OCI-LY7 (cell line): ENCODE measurements at regions not wholly inside any gene's neighbourhood (a gene's known extent, or its start where the extent isn't known, plus 50 kb on each side); places are given as distances from the start of the nearest gene placed in this dataset.

Source experiments
- BruUV-seq: library from RNA; stranded (reverse); fragments of 400-500 nt; replicated peaks from 2 replicates; lab custom pipeline; 2021; lab: Mats Ljungman, UMichigan
- CTCF ChIA-PET: fragments of 300-600 bp; sonication (Branson Sonifier 250); formaldehyde crosslinking; loops from one replicate; lab custom pipeline; 2022; ENCODE audit warnings: antibody characterized with exemption; ENCODE audit not compliant: unreplicated experiment; lab: Charles Lee
- POLR2A ChIA-PET: fragments of 300-600 bp; sonication (Branson Sonifier 250); formaldehyde crosslinking; loops from one replicate; lab custom pipeline; 2022; ENCODE audit warnings: antibody characterized with exemption; lab: Charles Lee
- DNase-seq: peaks from one replicate; pipeline ENCODE4 v3.0.0-alpha.2; 2015; ENCODE audit warnings: low spot score
- H2AFZ ChIP-seq: fragments of 200-600 bp; sonication (generic), shearing (Covaris generic); 2 replicates; pipeline ENCODE4 v1.6.1; 2014; ENCODE audit warnings: mild to moderate bottlenecking, antibody characterized with exemption, low read length, moderate library complexity
- H3K27ac ChIP-seq: fragments of 200-600 bp; sonication (generic); 2 replicates; pipeline ENCODE4 v1.5.1; 2014; ENCODE audit warnings: mixed run types, low read depth, mild to moderate bottlenecking, moderate library complexity, low read length, inconsistent platforms; ENCODE audit not compliant: poor library complexity, severe bottlenecking
- H3K36me3 ChIP-seq: fragments of 200-600 bp; sonication (generic); 2 replicates; pipeline ENCODE4 v1.6.1; 2014; ENCODE audit warnings: mild to moderate bottlenecking, antibody characterized with exemption, low read length, moderate library complexity, mixed read lengths; ENCODE audit not compliant: insufficient read depth
- H3K4me1 ChIP-seq: fragments of 200-600 bp; sonication (generic); 2 replicates; pipeline ENCODE4 v1.5.1; 2014; ENCODE audit warnings: mild to moderate bottlenecking, low read length; ENCODE audit not compliant: insufficient read depth, poor library complexity, severe bottlenecking
- H3K4me2 ChIP-seq: fragments of 200-600 bp; sonication (generic); 2 replicates; pipeline ENCODE4 v1.6.1; 2014; ENCODE audit warnings: mild to moderate bottlenecking, low read length
- H3K4me3 ChIP-seq: fragments of 200-600 bp; sonication (generic); 2 replicates; pipeline ENCODE4 v1.5.1; 2014; ENCODE audit warnings: mild to moderate bottlenecking, low read depth, low read length; ENCODE audit not compliant: poor library complexity, severe bottlenecking
- H3K79me2 ChIP-seq: fragments of 200-600 bp; sonication (generic); 2 replicates; pipeline ENCODE4 v1.6.1; 2016; ENCODE audit warnings: low read depth, mild to moderate bottlenecking, low read length, moderate library complexity, mixed read lengths; ENCODE audit not compliant: insufficient read depth
- H3K9me2 ChIP-seq: fragments of 200-600 bp; sonication (generic); 2 replicates; pipeline ENCODE4 v1.6.1; 2016; ENCODE audit warnings: mild to moderate bottlenecking, low read length, mixed read lengths; ENCODE audit not compliant: insufficient read depth
- H3K9me3 ChIP-seq: fragments of 200-600 bp; sonication (generic); 2 replicates; pipeline ENCODE4 v1.6.1; 2014; ENCODE audit warnings: mild to moderate bottlenecking, mixed run types, low read length, mixed read lengths
- H4K20me1 ChIP-seq: fragments of 200-600 bp; sonication (generic); 2 replicates; pipeline ENCODE4 v1.6.1; 2014; ENCODE audit warnings: mild to moderate bottlenecking, antibody characterized with exemption, low read length, moderate library complexity, mixed read lengths; ENCODE audit not compliant: insufficient read depth
- CTCF ChIP-seq: fragments of 200-600 bp; sonication (generic); conservative IDR thresholded peaks from 2 replicates; pipeline ENCODE4 v1.5.1; 2014; ENCODE audit warnings: mild to moderate bottlenecking, antibody characterized with exemption, low read length, moderate library complexity, mixed read lengths
- EZH2phosphoT487 ChIP-seq: fragments of 200-600 bp; sonication (generic); IDR thresholded peaks from 2 replicates; pipeline ENCODE4 v1.6.1; 2018; ENCODE audit warnings: low read depth, borderline replicate concordance, mild to moderate bottlenecking, mixed run types, antibody characterized with exemption, low read length, moderate library complexity, mixed read lengths
- intact Hi-C: fragments of 100-400 bp; cut with micrococcal nuclease; formaldehyde crosslinking; loops from one replicate; pipeline ENCODE4 v1.10.0; 2022; ENCODE audit not compliant: unreplicated experiment

- Histone ChIP-seq H3K79me2 (no peaks in the 10 kb centered on the region), H3K36me3 (no peaks in the 10 kb centered on the region), H3K4me3 (no peak overlapping the region), H3K9me2 (no peaks in the 10 kb centered on the region), H4K20me1 (no peaks in the 10 kb centered on the region), H2AFZ (no peak overlapping the region), H3K27ac (no peak overlapping the region), H3K9me3 (no peaks in the 10 kb centered on the region), H3K4me1 (no peaks in the 10 kb centered on the region), H3K4me2 (no peak overlapping the region)
- ChIA-PET CTCF (no interaction called here), POLR2A (no interaction called here)
- no TSS peak for BruUV-seq
- intact Hi-C loops = no loop called here
- TF ChIP-seq CTCF = no peak
- no peak for TF ChIP-seq EZH2phosphoT487
- DNase-seq = no peak
Observed at GRCh38 chr9:13032585-13032984, 246.9 kb downstream of the MPDZ start.

GRCh38 chr9:13033959-13034693 is 245.4 kb downstream of the MPDZ start:
- Histone ChIP-seq H3K27ac (no peak overlapping the region), H3K9me2 (no peaks in the 10 kb centered on the region), H3K4me1 (no peaks in the 10 kb centered on the region), H2AFZ (no peak overlapping the region; the same call in 1 of the 2 replicates), H3K4me3 (no peak overlapping the region), H4K20me1 (no peaks in the 10 kb centered on the region), H3K36me3 (no peaks in the 10 kb centered on the region), H3K79me2 (no peaks in the 10 kb centered on the region), H3K4me2 (no peak overlapping the region), H3K9me3 (no peaks in the 10 kb centered on the region)
- DNase-seq = peak; percentile 25
- ChIA-PET CTCF (no interaction called here), POLR2A (interaction anchor here (0.7 kb wide), 2 partner anchors 219 to 314 kb away, joined by 3 to 8 read pairs; no protein-coding TSS in a partner anchor)
- intact Hi-C loops = no loop called here
- BruUV-seq = no TSS peak
- peak; percentile 74 for TF ChIP-seq CTCF
- no peak for TF ChIP-seq EZH2phosphoT487

GRCh38 chr9:13034694-13035002 is 244.8 kb downstream of the MPDZ start:
- intact Hi-C loops = no loop called here
- no peaks in the 10 kb centered on the region for H3K9me2 ChIP-seq
- H3K79me2 ChIP-seq = no peaks in the 10 kb centered on the region
- ChIA-PET CTCF (no interaction called here), POLR2A (interaction anchor here (0.7 kb wide), 2 partner anchors 218 to 315 kb away, joined by 3 to 8 read pairs; no protein-coding TSS in a partner anchor)
- H3K9me3 ChIP-seq = no peaks in the 10 kb centered on the region
- H2AFZ ChIP-seq = no peak overlapping the region; the same call in 1 of the 2 replicates
- no peaks in the 10 kb centered on the region for H3K36me3 ChIP-seq
- no peak for TF ChIP-seq CTCF
- no peak for TF ChIP-seq EZH2phosphoT487
- H3K4me1 ChIP-seq = no peaks in the 10 kb centered on the region
- no peak overlapping the region for H3K4me3 ChIP-seq
- no peaks in the 10 kb centered on the region for H4K20me1 ChIP-seq
- BruUV-seq = no TSS peak
- DNase-seq = no peak
- H3K4me2 ChIP-seq = no peak overlapping the region
- no peak overlapping the region for H3K27ac ChIP-seq
